Rectal smooth muscle tissue (tissue), 1 donor: ENCODE measurements at regions not wholly inside any gene's neighbourhood (a gene's known extent, or its start where the extent isn't known, plus 50 kb on each side); places are given as distances from the start of the nearest gene placed in this dataset.

ENCODE experiments used
- H3K27ac ChIP-seq: one replicate; pipeline ENCODE4 v1.7.0; 2013; ENCODE audit warnings: low read depth, low read length, inconsistent platforms
- H3K27me3 ChIP-seq: one replicate; pipeline ENCODE4 v1.7.0; 2013; ENCODE audit warnings: low read length; ENCODE audit not compliant: control insufficient read depth, insufficient read depth
- H3K36me3 ChIP-seq: one replicate; pipeline ENCODE4 v1.7.0; 2013; ENCODE audit warnings: low read length; ENCODE audit not compliant: control insufficient read depth, insufficient read depth
- H3K4me1 ChIP-seq: one replicate; pipeline ENCODE4 v1.7.0; 2013; ENCODE audit warnings: low read length; ENCODE audit not compliant: control insufficient read depth, insufficient read depth
- H3K4me3 ChIP-seq: one replicate; pipeline ENCODE4 v1.7.0; 2013; ENCODE audit warnings: low read length
- H3K9ac ChIP-seq: one replicate; pipeline ENCODE4 v1.7.0; 2013; ENCODE audit warnings: low read length

DNA sequence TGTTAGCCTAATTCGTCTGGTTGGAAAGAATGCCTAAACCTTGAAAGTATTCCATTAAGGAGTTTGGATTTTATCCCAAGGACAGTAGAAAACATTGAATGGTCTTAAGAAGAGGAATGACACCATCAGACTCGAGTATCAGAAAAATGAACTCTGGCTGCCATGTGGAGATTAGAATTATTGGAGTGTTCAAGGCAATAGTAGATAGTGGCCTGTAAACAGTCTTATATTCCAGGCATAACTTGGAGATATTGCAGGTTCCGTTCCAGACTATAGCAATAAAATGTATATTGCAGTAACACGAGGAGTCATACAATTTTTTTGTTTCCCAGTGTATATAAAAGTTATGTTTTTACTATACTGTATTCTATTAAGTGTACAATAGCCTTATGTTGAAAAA lies 130.9 kb downstream of the GDAP2 start:
- Histone ChIP-seq H3K4me1 (peaks cover 9% of the 10 kb centered on the region), H3K27ac (no peak overlapping the region), H3K4me3 (no peak overlapping the region), H3K9ac (no peak overlapping the region), H3K36me3 (no peaks in the 10 kb centered on the region), H3K27me3 (no peaks in the 10 kb centered on the region)

GRCh38 chr1:117802531-117803257 lies 126.7 kb downstream of the GDAP2 start:
- Histone ChIP-seq H3K27me3 (no peaks in the 10 kb centered on the region), H3K4me3 (no peak overlapping the region), H3K27ac (peak overlapping the region; percentile 24), H3K36me3 (no peaks in the 10 kb centered on the region), H3K9ac (no peak overlapping the region), H3K4me1 (peaks cover 10% of the 10 kb centered on the region)

DNA sequence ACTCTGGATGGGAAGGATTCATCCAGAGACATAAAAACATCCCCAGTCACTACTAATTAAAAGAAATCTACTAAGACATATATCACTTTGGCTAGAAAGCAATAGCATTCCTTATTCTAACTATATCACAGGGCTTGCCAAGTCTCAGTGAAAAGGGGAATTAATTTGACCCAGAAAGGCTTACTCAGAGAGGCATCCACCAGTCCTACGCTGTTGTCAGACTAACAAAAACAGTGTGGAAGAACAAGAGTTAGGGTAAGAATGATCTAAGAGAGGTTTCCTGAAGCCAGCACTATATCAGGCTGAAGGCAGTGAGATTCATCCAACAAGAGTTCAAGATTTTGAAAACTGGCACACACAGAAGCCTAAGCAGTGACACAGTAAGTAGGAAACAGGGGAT lies 126.1 kb downstream of the GDAP2 start:
- no peak overlapping the region for H3K9ac ChIP-seq
- peaks cover 10% of the 10 kb centered on the region for H3K4me1 ChIP-seq
- H3K36me3 ChIP-seq: no peaks in the 10 kb centered on the region
- H3K27me3 ChIP-seq: no peaks in the 10 kb centered on the region
- no peak overlapping the region for H3K4me3 ChIP-seq
- H3K27ac ChIP-seq: peak overlapping the region; percentile 40

DNA sequence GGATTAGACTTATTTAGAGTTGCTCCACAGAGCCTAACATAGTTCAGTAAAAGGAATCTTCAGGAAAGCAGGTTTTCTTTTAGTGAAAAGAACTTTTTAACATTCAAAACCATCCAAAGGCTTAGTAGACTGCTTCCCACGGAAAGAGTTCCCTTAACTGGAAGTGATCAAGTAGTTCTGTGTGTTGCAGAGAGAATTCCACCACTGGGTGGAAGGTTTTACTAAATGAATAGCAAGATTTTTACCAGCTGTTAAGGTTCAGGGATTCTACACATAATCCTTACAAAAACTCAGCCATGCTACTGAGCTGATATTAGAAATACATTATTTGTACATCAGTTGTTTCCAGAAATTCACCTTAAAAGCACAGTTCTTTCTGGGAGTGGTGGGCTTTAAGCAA lies 119.7 kb downstream of the GDAP2 start:
- peak overlapping the region; percentile 39 for H3K27ac ChIP-seq
- no peak overlapping the region for H3K4me3 ChIP-seq
- H3K9ac ChIP-seq: no peak overlapping the region
- H3K4me1 ChIP-seq: peaks cover 11% of the 10 kb centered on the region
- no peaks in the 10 kb centered on the region for H3K27me3 ChIP-seq
- H3K36me3 ChIP-seq: no peaks in the 10 kb centered on the region

DNA sequence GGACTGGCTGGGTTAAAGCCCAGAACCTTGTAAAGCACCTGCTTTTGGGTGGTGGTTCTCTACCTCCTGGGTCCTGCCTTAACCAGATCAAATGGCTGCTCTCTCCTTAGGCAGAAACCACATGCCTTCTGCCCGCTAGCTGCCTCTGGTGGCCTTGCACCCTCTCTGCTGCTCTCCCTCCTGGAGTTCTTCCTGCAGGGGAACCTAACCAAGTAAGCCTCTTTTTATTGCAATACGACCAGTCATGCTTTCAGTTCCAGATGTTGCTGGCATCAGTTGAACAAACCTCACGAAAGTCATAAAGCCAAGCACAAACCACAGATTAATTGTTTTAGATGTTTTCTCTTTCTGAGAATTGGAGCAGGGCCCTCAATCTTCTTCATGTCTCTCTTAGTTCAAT lies 118.9 kb downstream of the GDAP2 start:
- Histone ChIP-seq H3K4me3 (no peak overlapping the region), H3K4me1 (peaks cover 18% of the 10 kb centered on the region), H3K27me3 (no peaks in the 10 kb centered on the region), H3K9ac (no peak overlapping the region), H3K27ac (no peak overlapping the region), H3K36me3 (no peaks in the 10 kb centered on the region)

- no peaks in the 10 kb centered on the region for H3K27me3 ChIP-seq
- peak overlapping the region; percentile 23 for H3K27ac ChIP-seq
- H3K9ac ChIP-seq: no peak overlapping the region
- H3K4me3 ChIP-seq: no peak overlapping the region
- H3K36me3 ChIP-seq: no peaks in the 10 kb centered on the region
- peaks cover 22% of the 10 kb centered on the region for H3K4me1 ChIP-seq
Measured at GRCh38 chr1:117812869-117813511, 116.4 kb downstream of the GDAP2 start.
